Natural killer cell (primary cell): ENCODE measurements at regions not wholly inside any gene's neighbourhood (a gene's known extent, or its start where the extent isn't known, plus 50 kb on each side); places are given as distances from the start of the nearest gene placed in this dataset.

Experiments
- ATAC-seq, 3 donors: fragments of 150-1000 bp in 2 of 3; fragments of 200-7000 bp in 1 of 3; cut with Tn5 transposase; 1 replicate in 1 of 3; 2 replicates in 2 of 3; pipeline ENCODE4 v1.10.0; 2021; ENCODE audit warnings: mild to moderate bottlenecking in 2 of 3, moderate library complexity in 2 of 3
- DNase-seq, 2 donors: peaks; one replicate each; pipeline versions ENCODE4 v3.0.0 to v3.0.0-alpha.2; 2013 to 2021; ENCODE audit warnings: mixed read lengths in 1 of 2
- H3K27ac ChIP-seq: one replicate; pipeline ENCODE4 v1.5.1; 2013; ENCODE audit warnings: mild to moderate bottlenecking, low read length
- H3K27me3 ChIP-seq: one replicate; pipeline ENCODE4 v1.6.1; 2013; ENCODE audit warnings: low read length; ENCODE audit not compliant: control insufficient read depth, insufficient read depth
- H3K36me3 ChIP-seq: one replicate; pipeline ENCODE4 v1.6.1; 2013; ENCODE audit warnings: low read length; ENCODE audit not compliant: control insufficient read depth, insufficient read depth
- H3K4me1 ChIP-seq: one replicate; pipeline ENCODE4 v1.6.1; 2013; ENCODE audit warnings: low read length; ENCODE audit not compliant: control insufficient read depth, insufficient read depth
- H3K4me3 ChIP-seq: one replicate; pipeline ENCODE4 v1.5.1; 2013; ENCODE audit warnings: low read length
- H3K9me3 ChIP-seq: one replicate; pipeline ENCODE4 v1.6.1; 2013; ENCODE audit warnings: low read length; ENCODE audit not compliant: control insufficient read depth, insufficient read depth
- H3K27ac Mint-ChIP-seq, 2 donors: one replicate each; pipeline ENCODE4 v1.8.0; 2022; ENCODE audit warnings: mild to moderate bottlenecking in 2 of 2, mixed read lengths in 2 of 2, moderate library complexity in 1 of 2
- H3K27me3 Mint-ChIP-seq, 2 donors: one replicate each; pipeline ENCODE4 v1.8.0; 2022; ENCODE audit warnings: low read depth in 2 of 2, mixed read lengths in 2 of 2
- H3K36me3 Mint-ChIP-seq: one replicate; pipeline ENCODE4 v1.8.0; 2022; ENCODE audit warnings: mixed read lengths
- H3K4me1 Mint-ChIP-seq, 2 donors: one replicate each; pipeline ENCODE4 v1.8.0; 2022; ENCODE audit warnings: mixed read lengths in 2 of 2
- H3K4me3 Mint-ChIP-seq: one replicate; pipeline ENCODE4 v1.8.0; 2022; ENCODE audit warnings: mild to moderate bottlenecking, moderate library complexity, mixed read lengths
- H3K9me3 Mint-ChIP-seq, 2 donors: one replicate each; pipeline ENCODE4 v1.8.0; 2022; ENCODE audit warnings: mixed read lengths in 2 of 2
- CTCF ChIP-seq: fragments of 200-600 bp; IDR thresholded peaks from one replicate; pipeline ENCODE4 v1.8.0; 2022; ENCODE audit warnings: antibody characterized with exemption
- WGBS: methylation state at CpG from one replicate; pipeline ENCODE4 v1.1.7; 2013; ENCODE audit warnings: missing lambda C conversion rate; ENCODE audit not compliant: insufficient coverage; 5-methylcytosine and 5-hydroxymethylcytosine counted together
- intact Hi-C: fragments of 100-400 bp; cut with micrococcal nuclease; formaldehyde crosslinking; loops from one replicate; pipeline ENCODE4 v1.14.2; 2022

DNA sequence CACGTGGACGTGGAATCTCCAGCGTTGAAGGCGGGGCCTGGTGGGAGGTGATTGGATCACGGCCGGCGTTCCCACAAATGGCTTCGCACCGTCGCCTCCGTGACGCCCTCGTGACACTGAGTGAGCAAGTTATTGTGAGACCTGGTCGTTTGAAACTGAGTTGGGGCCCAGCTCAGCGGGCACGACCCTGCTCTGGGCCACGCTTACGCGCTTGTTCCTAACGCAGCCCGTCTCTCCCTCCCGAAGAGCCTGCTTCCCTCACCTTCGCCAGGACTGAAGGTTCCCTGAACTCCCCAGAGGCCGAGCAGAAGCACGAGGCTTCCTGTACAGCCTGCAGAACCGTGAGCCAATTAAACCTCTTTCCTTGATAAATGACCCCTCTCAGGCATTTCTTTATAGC, 121.8 kb downstream of the RTP5 start:
- ATAC-seq (no peak), DNase-seq (no peak)
- Histone ChIP-seq H3K4me3 (no peak overlapping the region), H3K27me3 (no peaks in the 10 kb centered on the region), H3K9me3 (no peaks in the 10 kb centered on the region), H3K4me1 (no peaks in the 10 kb centered on the region), H3K27ac (no peak overlapping the region), H3K36me3 (no peaks in the 10 kb centered on the region)
- Mint-ChIP-seq H3K27me3 (no peaks in the 10 kb centered on the region), H3K4me3 (no peak overlapping the region), H3K27ac (no peak overlapping the region), H3K36me3 (no peaks in the 10 kb centered on the region), H3K4me1 (peaks cover 0 to 4% of the 10 kb centered on the region in 2 donors), H3K9me3 (no peaks in the 10 kb centered on the region)
- intact Hi-C loops: no loop called here
- TF ChIP-seq CTCF: no peak
- WGBS: 95% methylated on average over 25 of the region's 26 CpGs

- H3K27ac ChIP-seq: no peak overlapping the region
- intact Hi-C loops: no loop called here
- DNase-seq (no peak), ATAC-seq (no peak)
- Mint-ChIP-seq H3K9me3 (no peaks in the 10 kb centered on the region), H3K27ac (no peak overlapping the region), H3K27me3 (peaks cover 0 to 2% of the 10 kb centered on the region in 2 donors), H3K36me3 (no peaks in the 10 kb centered on the region), H3K4me3 (no peak overlapping the region), H3K4me1 (no peaks in the 10 kb centered on the region)
- H3K4me3 ChIP-seq: no peak overlapping the region
- WGBS: 92% methylated on average over 14 of the region's 14 CpGs
- H3K27me3 ChIP-seq: no peaks in the 10 kb centered on the region
- H3K9me3 ChIP-seq: no peaks in the 10 kb centered on the region
- H3K36me3 ChIP-seq: no peaks in the 10 kb centered on the region
- no peaks in the 10 kb centered on the region for H3K4me1 ChIP-seq
- no peak for TF ChIP-seq CTCF
Observed at GRCh38 chr2:241992753-241993152, 123.2 kb downstream of the RTP5 start.

GRCh38 chr2:241993386-241994005, 124.0 kb downstream of the RTP5 start:
- H3K27ac Mint-ChIP-seq: no peak overlapping the region
- 95% methylated on average over 16 of the region's 16 CpGs for WGBS

More at GRCh38 chr2:241993386-241994005, 124.0 kb downstream of the RTP5 start:
- Histone ChIP-seq H3K4me1 (no peaks in the 10 kb centered on the region), H3K36me3 (no peaks in the 10 kb centered on the region), H3K27ac (no peak overlapping the region), H3K9me3 (no peaks in the 10 kb centered on the region), H3K4me3 (no peak overlapping the region), H3K27me3 (no peaks in the 10 kb centered on the region)
- H3K9me3 Mint-ChIP-seq: no peaks in the 10 kb centered on the region
- no peak for TF ChIP-seq CTCF
- no peaks in the 10 kb centered on the region for H3K4me1 Mint-ChIP-seq
- intact Hi-C loops: no loop called here
- DNase-seq (no peak), ATAC-seq (no peak)
- H3K4me3 Mint-ChIP-seq: no peak overlapping the region
- H3K27me3 Mint-ChIP-seq: peaks cover 0 to 3% of the 10 kb centered on the region in 2 donors
- H3K36me3 Mint-ChIP-seq: no peaks in the 10 kb centered on the region
